ENCODE measurements at regions not wholly inside any gene's neighbourhood (a gene's known extent, or its start where the extent isn't known, plus 50 kb on each side); places are given as distances from the start of the nearest gene placed in this dataset.

DNA sequence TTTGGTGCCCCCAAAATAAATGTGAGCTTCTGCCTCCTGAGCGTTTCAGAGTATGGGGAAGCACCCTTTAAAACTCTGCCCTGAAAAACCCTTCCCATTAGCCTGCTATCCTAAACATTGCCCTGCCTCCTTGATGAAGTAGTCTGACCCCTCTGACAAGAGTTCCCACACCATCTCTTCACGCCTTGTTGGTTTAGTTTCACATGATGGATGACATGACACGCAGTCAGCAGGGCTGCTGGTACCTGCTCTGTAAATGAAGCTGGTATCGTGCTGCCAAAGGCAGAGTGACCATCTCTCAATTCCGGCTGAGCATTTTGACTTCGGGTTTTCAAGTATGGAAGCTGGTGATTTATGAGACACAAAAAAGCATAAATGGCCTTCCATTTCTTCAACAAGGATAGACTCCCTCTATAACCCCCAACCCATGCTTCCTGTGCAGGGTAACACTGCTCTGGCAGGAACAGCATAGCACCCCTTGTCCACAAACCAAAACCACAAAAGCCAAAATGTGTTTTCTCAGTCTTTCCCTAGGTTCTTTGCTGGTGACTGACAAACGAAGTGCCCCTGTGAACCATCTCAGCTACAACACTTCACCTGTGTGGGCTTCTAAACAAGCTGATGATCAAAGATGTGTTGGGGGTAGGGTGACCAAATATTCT is 444.6 kb downstream of the NUF2 start:
- intact Hi-C loops (cut with DNase I; ENCODE audit: low total_unique reads): no loop called here
- Histone ChIP-seq H3K4me3 (no peak overlapping the region), H3K36me3 (no peaks in the 10 kb centered on the region), H3K9me3 (no peaks in the 10 kb centered on the region), H3K27ac (no peak overlapping the region), H3K4me1 (no peaks in the 10 kb centered on the region), H3K27me3 (no peaks in the 10 kb centered on the region)
- in situ Hi-C loops (cut with MboI; ENCODE audit: low sequenced_read_pairs in 4 of 4): no loop called here
- ATAC-seq (no peak), DNase-seq (no peak)
- TF ChIP-seq, protein P1, sequence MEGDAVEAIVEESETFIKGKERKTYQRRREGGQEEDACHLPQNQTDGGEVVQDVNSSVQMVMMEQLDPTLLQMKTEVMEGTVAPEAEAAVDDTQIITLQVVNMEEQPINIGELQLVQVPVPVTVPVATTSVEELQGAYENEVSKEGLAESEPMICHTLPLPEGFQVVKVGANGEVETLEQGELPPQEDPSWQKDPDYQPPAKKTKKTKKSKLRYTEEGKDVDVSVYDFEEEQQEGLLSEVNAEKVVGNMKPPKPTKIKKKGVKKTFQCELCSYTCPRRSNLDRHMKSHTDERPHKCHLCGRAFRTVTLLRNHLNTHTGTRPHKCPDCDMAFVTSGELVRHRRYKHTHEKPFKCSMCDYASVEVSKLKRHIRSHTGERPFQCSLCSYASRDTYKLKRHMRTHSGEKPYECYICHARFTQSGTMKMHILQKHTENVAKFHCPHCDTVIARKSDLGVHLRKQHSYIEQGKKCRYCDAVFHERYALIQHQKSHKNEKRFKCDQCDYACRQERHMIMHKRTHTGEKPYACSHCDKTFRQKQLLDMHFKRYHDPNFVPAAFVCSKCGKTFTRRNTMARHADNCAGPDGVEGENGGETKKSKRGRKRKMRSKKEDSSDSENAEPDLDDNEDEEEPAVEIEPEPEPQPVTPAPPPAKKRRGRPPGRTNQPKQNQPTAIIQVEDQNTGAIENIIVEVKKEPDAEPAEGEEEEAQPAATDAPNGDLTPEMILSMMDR (IDR thresholded peaks at IDR 0.05 in 4 of 5, conservative IDR thresholded peaks at IDR 0.05 in 1 of 5): no peak
- TF ChIP-seq POLR2A (IDR thresholded peaks at IDR 0.05): no peak

DNA sequence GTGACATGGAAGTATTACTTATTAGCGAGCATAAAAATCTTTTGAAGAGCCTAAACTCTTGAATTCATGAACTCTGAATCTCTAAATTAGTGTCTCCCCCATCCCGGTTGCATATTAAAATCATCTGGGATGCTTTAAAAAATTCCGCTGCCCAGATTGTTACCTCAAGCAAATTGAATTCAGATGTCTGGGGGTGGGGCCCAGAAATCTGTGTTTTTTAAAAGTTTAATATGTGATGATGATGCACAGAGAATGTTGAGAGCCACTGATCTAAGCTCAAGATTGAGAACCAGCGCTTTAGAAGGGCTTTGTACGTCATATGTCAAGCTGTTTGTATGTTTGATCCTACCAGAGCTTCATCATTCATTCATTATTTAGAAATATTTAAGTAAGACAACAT is 446.8 kb downstream of the NUF2 start:
- TF ChIP-seq, protein P1 (IDR thresholded peaks at IDR 0.05 in 4 of 5, conservative IDR thresholded peaks at IDR 0.05 in 1 of 5): no peak
- no peak for TF ChIP-seq POLR2A (IDR thresholded peaks at IDR 0.05)
- Histone ChIP-seq H3K27me3 (no peaks in the 10 kb centered on the region), H3K4me3 (no peak overlapping the region), H3K9me3 (no peaks in the 10 kb centered on the region), H3K36me3 (no peaks in the 10 kb centered on the region), H3K4me1 (no peaks in the 10 kb centered on the region), H3K27ac (no peak overlapping the region)
- ATAC-seq (no peak), DNase-seq (no peak)
- in situ Hi-C loops (cut with MboI; ENCODE audit: low sequenced_read_pairs in 4 of 4) (no loop called here), intact Hi-C loops (cut with DNase I; ENCODE audit: low total_unique reads) (no loop called here)

DNA sequence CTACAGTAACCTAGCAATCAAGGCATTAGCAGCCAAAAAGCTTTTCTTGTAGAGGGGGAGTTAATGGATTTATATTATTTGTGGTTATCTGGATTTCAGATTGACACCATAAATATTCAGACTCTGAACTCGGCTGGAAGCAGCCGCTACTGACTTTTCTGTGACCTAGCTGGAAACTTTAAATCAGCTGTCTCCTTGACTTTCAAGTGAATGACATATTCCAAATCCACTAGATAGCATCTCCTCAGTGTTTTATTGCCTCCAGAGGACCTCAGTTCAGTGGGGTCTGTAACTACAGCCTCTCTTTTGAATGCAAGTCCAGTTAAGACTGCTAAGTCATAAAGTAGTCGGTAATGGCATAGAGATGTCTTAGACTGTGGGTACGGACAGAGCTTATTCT is 448.5 kb downstream of the NUF2 start:
- no peaks in the 10 kb centered on the region for H3K9me3 ChIP-seq
- no peak overlapping the region for H3K27ac ChIP-seq
- H3K4me1 ChIP-seq: no peaks in the 10 kb centered on the region
- in situ Hi-C loops (cut with MboI; ENCODE audit: low sequenced_read_pairs in 4 of 4): no loop called here
- TF ChIP-seq, protein P1 (IDR thresholded peaks at IDR 0.05 in 4 of 5, conservative IDR thresholded peaks at IDR 0.05 in 1 of 5): no peak
- TF ChIP-seq POLR2A (IDR thresholded peaks at IDR 0.05): no peak
- ATAC-seq (no peak), DNase-seq (no peak)
- no peaks in the 10 kb centered on the region for H3K36me3 ChIP-seq
- H3K4me3 ChIP-seq: no peak overlapping the region
- intact Hi-C loops (cut with DNase I; ENCODE audit: low total_unique reads): no loop called here
- H3K27me3 ChIP-seq: no peaks in the 10 kb centered on the region

DNA sequence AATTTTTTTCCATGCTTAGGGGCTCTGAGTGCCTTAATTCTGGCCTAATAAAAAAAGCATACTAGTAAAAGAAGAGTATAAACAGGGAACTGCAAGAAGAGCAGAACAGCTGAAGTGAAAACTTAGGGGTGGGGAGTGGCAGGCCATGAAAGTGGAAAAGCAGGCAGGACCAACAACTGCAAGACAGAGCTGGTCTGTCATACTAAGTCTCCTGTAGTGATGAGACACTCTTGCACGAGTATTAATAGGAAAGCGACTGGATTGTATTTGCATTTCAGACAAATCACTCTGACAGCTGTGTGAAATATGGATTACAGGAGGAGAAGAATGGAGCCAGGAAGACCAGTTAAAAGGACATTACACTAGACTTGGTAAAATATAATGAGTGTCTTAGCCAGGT is 449.9 kb downstream of the NUF2 start:
- H3K27ac ChIP-seq: no peak overlapping the region
- no peak overlapping the region for H3K4me3 ChIP-seq
- in situ Hi-C loops (cut with MboI; ENCODE audit: low sequenced_read_pairs in 4 of 4) (no loop called here), intact Hi-C loops (cut with DNase I; ENCODE audit: low total_unique reads) (no loop called here)
- H3K4me1 ChIP-seq: no peaks in the 10 kb centered on the region
- H3K9me3 ChIP-seq: no peaks in the 10 kb centered on the region
- no peak for TF ChIP-seq POLR2A (IDR thresholded peaks at IDR 0.05)
- TF ChIP-seq, protein P1 (IDR thresholded peaks at IDR 0.05 in 4 of 5, conservative IDR thresholded peaks at IDR 0.05 in 1 of 5): no peak
- no peaks in the 10 kb centered on the region for H3K27me3 ChIP-seq
- DNase-seq: no peak
- no peaks in the 10 kb centered on the region for H3K36me3 ChIP-seq
- ATAC-seq: no peak

DNA sequence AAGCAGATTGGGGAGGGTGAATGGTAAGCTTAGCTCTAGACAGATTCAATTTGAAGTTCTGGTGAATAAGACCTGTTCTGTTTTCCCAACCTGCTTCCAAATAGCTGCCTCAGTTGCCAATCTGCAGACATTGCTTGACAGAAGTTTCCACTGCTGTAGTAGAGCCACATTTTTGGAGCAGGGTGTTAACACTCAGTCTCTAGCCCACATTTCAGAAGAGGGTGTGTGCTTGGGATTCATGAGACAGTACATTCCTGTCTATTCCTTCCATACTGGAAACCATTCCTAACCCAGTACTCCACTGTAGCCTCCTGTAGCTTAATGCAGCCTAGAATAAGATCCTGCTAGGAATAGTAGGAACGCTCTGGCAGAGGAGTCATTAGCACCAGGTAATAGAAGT is 450.5 kb downstream of the NUF2 start:
- intact Hi-C loops (cut with DNase I; ENCODE audit: low total_unique reads) (no loop called here), in situ Hi-C loops (cut with MboI; ENCODE audit: low sequenced_read_pairs in 4 of 4) (no loop called here)
- Histone ChIP-seq H3K27me3 (no peaks in the 10 kb centered on the region), H3K4me3 (no peak overlapping the region), H3K4me1 (no peaks in the 10 kb centered on the region), H3K36me3 (no peaks in the 10 kb centered on the region), H3K27ac (no peak overlapping the region), H3K9me3 (no peaks in the 10 kb centered on the region)
- ATAC-seq: no peak
- DNase-seq: no peak
- TF ChIP-seq POLR2A (IDR thresholded peaks at IDR 0.05): no peak

Data from gastrocnemius medialis (tissue), 4 donors.